ENCODE measurements at regions not wholly inside any gene's neighbourhood (a gene's known extent, or its start where the extent isn't known, plus 50 kb on each side); places are given as distances from the start of the nearest gene placed in this dataset.
"Not testable (repeated sequence)": the region's sequence is repeated elsewhere in the genome, so short reads cannot be mapped to it uniquely, and the experiment has no call there.

DNA sequence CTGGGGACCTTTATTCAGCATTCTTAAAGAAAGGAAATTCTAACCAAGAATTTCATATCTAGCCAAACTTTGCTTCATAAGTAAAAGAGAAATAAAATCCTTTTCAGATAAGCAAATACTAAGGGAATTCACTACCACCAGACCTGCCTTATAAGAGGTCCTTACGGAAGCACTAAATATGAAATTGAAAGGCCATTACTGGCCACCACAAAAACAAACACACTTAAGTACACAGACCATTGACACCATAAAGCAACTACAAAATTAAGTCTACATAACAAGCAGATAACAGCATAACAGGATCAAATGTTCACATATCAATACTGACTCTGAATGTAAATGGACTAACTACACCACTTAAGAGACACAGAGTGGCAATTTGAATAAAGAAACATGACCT is 361.4 kb upstream of the POU5F2 start:
- no peak for DNase-seq (ENCODE audit: low spot score)

DNA sequence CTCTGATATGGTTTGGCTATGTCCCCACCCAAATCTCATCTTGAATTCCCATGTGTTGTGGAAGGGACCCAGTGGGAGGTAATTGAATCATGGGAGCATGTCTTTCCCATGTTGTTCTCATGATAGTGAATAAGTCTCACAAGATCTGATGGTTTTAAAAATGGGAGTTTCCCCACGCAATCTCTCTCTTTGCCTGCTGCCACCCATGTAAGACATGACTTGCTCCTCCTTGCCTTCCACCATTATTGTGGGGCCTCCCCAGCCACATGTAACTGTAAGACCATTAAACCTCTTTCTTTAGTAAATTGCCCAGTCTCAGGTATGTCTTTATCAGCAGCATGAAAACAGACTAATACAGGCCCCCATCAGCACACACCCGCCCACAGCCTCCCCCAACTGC is 356.0 kb upstream of the POU5F2 start:
- DNase-seq (ENCODE audit: low spot score): not testable (repeated sequence)

DNA sequence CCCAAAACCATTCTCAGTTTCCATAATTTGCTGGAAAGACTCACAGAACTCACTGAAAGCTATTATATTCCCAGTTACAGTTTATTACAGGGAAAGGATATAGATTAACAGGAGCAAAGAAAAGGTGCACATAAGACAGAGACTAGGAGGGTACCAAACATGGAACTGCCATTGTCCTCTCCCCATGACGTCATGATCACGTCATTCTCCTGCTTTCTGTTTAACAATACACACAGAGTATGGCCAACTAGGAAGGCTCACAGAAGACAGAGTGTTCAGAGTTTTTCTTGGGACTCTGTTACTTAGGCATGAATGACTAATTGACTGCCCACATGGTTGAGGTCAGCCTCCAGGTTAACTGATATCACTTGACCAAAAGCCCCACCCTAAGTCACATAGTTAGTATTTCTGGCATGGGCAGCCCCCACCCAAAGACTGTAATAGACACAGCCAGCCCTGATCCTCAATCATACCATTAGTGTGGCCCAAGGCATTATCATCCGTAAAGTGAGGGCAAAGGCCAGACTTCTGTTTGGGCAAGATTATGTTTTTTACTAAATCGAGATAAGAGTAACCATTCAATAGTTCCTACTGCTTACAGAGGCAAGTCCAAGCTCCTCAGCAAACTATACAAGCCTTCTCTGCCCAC is 353.5 kb upstream of the POU5F2 start:
- DNase-seq (ENCODE audit: low spot score): no peak

DNA sequence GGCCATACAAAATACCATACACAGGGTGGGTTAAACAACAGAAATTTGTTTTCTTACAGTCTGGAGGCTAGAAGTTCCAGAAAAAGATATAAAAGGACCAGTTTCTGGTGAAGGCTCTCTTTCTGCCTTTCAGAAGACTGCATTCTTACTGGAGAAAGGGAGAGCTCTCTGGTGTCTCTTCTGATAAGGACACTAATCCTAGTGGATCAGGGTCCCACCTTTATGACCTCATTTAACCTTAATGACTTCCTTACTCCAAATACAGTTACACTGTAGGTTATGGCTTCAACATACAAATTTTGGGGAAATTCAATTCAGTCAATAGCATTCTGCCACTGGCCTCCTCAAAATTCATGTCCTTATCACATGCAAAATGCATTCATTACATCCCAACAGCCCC is 351.9 kb upstream of the POU5F2 start:
- no peak for DNase-seq (ENCODE audit: low spot score)

DNA sequence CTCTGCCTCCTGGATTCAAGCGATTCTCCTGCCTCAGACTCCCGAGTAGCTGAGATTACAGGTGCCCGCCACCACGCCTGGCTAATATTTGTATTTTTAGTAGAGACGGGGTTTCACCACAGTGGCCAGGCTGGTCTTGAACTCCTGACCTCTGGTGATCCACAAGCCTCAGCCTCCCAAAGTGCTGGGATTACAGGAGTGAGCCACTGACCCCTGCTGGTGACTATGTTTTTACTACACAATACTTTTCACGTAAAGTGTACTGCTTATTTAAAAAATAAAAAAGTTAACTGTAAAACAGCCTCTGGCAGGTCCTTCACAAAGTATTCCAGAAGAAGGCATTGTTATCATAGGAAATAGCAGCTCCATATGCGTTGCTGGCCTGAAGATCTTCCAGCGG is 345.2 kb upstream of the POU5F2 start:
- DNase-seq (ENCODE audit: low spot score): peak; percentile 9

DNA sequence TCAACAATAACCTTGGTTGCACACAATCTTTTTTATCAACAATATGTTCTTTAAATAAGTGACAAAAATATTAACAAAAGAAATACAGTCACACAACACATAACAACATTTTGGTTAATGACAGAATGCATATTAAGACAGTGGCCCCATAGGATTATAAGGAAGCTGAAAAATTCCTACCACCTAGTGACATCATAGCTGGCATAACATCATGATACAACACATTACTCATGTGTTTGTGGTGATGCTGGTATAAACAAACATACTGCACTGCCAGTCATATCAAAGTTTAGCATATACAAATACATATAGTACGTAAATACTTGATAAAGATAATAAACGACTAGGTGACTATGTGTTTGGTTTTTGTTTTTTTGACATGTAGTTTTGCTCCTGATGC is 344.8 kb upstream of the POU5F2 start:
- DNase-seq (ENCODE audit: low spot score): no peak

DNA sequence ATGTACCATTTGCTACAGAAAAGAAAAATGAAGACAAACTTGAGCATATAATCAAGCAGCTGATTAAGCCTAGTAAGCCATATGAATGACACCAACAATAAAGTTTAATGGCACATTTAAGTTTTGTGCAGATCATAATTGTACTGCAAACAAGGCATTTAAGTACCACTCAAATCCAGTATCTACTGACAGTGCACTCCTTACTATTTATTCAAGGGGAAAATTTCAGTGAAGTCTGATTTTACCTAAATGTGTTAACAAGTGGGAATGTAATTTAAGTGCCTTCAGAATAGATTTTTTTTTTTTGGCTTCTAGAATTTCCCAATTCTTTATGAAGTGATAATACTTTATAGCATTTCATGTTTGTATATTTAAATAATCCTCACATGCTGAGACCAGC is 341.0 kb upstream of the POU5F2 start:
- DNase-seq (ENCODE audit: low spot score): no peak

DNA sequence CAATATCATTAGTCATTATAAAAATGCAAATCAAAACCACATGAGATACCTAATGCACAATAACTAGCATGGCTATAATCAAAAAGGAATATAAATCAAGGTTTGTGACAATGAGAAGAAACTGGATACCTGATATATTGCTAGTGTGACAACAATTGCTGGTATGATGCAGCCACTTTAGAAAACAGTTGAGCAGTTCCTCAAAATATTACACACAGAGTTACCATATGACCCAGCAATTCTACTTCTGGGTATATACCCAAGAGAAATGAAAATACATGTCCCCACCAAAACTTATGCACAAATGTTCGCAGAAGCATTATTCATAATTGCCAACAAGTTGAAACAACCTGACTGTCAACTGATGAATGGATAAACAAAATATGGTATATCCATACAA is 339.7 kb upstream of the POU5F2 start:
- no peak for DNase-seq (ENCODE audit: low spot score)

DNA sequence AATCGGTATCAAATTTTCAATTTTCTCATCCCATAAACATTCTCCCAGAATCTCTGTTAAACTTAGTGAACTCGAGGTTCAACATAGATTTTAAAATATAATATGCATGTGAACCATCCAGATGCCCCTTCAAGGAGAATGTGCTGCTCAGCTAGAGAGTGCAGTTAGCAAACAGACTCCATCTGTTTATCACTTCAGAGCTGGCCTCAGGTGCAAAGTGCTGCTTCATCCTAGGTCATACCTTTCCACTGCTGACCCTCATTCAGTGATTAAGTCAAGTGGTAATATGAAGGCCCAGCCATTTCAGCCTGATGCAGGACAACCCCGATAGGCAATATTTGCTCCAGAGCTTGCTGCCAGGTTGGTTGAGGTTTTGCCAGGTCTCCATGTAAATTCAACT is 339.0 kb upstream of the POU5F2 start:
- DNase-seq (ENCODE audit: low spot score): no peak

DNA sequence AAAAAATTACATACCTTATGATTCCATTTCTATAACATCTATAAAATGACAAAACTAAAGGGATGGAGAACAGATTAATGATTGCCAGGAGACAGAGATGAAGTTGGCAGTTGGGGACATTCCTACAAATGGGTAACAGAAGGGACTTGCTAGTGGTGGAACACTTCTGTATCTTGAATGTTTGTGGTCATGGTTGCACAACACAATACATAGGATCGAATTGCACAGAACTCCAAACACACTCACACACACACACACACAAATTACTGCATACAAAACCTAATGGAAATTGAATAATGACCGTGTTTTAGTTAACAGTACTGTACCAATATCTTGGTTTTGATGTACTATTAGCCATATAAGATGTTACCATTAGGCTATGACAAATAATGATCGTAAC is 330.7 kb upstream of the POU5F2 start:
- no peak for DNase-seq (ENCODE audit: low spot score)

DNA sequence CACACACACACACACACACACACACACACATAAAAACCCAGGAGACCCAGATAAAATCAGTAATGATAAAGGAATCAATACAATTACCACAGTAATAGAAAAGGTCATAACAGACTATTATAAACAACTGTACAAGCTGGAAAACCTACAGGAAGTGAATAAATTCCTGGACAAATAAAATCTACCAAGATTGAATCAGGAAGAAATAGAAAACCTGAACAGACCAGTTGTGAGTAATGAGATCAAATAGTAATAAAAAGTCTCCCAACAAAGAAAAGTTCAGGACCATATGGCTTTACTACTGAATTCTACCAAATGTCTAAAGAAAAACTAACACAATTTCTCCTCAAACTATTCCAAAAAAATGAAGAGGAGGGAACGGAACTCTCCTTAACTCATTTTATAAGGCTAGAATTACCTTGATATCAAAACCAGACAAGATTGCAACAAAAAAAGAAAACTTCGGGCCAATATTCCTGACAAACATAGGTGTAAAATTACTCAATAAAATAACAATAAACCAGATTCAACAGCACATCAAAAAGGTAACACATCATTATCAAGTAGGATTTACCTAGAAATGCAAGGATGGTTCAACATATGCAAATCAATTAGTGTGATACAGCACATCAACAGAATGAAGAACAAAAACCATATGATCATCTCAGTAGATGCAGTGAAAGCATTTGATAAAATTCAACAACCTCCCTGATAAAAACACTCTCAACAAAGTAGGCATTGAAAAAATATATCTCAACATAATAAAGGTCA is 325.2 kb upstream of the POU5F2 start:
- no peak for DNase-seq (ENCODE audit: low spot score)

DNA sequence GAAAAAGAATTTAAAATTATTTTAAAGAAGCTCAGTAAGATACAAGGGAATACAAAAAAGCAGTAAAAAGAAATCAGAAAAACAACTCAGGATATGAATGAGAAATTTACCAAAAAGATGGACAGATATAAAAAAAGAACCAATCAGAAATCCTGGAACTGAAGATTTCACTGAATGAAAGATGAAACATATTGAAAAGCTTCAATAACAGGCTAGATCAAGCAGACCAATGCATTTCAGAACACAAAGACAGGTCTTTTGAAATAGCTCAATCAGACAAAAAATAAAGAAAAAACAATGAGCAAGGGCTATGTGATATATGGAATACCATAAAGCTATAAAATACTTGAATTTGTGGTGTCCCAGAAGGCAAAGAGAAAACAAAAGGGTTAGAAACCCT is 322.6 kb upstream of the POU5F2 start:
- DNase-seq (ENCODE audit: low spot score): no peak

DNA sequence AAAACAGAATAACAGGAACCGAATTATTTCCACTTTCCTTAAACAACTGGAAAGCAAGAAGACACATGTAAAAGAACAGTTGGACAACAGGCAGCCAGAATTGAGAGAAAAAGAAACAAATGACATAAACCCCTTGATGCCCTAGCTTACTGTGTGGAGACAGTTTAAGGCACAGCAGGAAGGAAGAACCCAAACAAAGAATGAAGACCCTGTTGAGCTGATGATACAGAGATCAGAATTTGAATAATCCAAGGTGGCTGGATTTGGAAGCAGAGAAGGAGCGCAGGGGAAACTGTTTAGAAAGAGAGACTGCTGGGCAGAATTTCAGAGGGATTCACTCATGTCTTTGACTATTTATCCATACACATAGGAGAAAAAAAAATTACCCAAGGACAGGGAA is 316.3 kb upstream of the POU5F2 start:
- no peak for DNase-seq (ENCODE audit: low spot score)

DNA sequence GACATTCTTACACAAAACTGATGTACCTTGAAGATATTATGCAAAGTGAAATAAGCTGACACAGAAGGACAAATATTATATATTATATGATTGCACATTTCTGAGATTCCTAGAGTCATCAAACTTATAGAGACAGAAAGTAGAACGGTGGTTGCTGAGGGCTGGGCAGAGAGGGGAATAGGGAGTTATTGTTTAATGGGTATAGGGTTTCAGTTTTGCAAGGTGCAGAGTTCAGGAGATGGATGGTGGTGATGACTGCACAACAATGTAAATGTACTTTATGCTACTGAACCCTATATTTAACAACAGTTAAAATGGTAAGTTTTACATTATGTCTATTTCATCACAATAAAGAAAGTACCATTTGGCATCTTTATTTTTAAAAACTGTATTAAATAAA is 315.8 kb upstream of the POU5F2 start:
- DNase-seq (ENCODE audit: low spot score): no peak

DNA sequence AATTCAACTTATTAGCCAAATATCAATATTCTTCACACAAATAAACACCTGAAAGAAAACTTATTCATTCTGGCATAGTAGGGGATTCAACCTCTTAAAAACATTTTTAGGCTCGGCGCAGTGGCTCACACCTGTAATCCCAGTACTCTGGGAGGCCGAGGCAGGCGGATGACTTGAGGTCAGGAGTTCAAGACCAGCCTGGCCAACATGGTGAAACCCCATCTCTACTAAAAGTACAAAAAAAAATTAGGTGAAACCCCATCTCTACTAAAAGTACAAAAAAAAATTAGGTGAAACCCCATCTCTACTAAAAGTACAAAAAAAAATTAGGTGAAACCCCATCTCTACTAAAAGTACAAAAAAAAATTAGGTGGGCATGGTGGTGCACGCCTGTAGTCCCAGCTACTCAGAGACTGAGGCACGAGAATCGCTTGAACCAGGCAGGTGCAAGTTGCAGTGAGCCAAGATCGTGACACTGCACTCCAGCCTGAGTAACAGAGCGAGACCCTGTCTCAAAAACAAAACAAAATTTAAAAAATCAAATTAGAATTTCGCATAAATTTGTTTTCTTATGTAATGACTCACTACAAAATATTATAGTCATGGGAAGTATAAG is 308.0 kb upstream of the POU5F2 start:
- not testable (repeated sequence) for DNase-seq (ENCODE audit: low spot score)

DNA sequence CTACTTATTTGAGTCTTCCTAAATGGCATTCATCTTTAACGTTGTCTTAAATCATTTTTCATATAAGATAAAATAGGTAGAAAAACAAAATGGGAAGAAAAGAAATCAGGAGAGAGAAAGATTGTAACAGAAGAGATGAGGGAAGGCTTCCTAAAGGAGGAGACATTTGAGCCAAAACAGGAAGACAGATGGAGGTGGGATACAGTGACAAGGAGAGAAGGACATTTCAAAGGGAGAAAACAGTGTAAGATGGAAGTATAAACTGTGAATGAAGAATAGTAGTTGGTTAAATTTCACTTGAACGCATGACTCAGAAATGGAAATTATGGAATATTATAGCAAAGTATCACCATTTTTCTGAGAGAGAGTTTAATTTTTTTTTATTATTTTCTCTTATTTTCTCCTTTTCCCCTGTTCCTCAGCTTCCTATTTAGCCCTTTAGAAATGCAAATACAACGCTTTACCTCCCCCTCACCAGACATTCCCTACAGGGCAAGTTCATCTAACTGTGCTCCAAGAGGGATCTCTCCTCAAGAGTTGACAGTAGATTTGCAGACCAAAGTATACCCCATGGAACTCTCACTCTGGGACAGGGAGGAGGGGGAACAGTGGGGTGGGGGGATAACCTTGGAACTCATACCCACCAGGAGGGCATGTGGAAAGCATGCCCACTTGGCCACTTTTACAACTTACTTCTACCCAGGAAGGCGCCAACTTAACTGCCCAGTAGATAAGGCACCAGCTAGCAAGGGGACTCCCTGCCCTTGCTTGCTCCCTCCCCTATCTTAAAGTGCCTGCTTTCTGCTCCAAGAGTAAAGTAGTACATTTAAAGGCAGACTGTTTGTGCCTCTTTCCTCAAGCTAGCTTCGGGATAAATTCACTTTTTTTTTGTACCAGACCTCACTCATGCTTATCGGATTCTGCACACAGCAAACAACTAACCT is 304.7 kb upstream of the POU5F2 start:
- DNase-seq (ENCODE audit: low spot score): no peak

DNA sequence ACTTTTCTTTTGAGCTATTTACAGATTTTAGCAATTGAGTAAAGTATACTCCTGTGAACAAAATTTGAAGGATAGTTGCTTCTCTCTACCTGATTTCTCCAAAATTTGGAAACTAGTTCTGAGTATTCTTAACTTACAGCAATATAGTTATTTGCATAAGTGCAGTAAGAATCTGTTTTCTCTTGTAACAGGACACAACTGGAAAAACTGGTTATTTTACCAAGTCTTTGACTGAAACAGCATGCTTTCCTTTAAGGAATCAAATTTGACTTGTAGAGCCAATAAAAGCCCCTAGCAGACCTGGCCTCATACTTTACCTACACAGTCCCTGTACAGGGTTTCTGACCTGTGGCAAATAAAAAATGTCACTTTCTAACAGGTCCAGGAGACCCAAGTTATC is 301.9 kb upstream of the POU5F2 start:
- no peak for DNase-seq (ENCODE audit: low spot score)

DNA sequence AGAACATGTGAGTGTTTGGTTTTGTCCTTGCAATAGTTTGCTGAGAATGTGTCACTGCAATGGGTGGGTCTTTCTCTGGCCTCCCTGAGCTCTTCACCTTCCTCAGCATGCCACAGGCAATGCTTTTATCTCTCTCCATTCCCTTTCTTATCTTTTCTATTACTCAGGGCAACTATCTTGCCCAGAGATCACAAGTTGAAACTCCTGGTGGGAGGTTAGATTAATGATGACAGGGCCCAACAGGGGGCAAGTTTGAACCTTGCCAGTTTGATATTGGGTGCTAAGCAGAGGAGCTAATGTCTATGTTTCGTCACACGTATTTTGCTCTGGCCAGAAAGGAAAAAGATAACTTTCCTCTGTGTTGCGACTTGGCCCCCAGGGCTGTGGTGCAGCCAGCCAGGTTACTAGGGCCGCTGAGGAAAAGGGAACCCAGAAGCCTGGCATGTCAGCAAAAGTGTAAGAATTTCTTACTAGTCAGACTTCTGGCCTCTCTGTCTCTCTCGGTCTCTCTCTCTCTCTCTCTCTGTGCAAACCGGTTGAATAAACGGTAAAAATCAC is 299.3 kb upstream of the POU5F2 start:
- no peak for DNase-seq (ENCODE audit: low spot score)

DNA sequence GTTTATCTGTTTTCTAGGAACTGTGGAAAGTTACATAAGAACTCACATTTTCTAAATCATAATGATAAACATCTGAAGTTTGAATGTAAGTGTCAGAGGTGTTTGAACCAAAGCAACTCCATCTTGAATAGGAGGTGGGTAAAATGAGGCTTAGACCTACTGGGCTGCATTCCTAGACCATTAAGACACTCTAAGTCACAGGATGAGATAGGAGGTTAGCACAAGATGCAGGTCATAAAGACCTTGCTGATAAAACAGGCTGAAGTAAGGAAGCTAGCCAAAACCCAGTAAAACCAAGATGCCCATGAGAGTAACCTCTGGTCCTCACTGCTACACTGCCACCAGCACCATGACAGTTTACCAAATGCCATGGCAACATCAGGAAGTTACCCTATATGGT is 297.7 kb upstream of the POU5F2 start:
- no peak for DNase-seq (ENCODE audit: low spot score)

DNA sequence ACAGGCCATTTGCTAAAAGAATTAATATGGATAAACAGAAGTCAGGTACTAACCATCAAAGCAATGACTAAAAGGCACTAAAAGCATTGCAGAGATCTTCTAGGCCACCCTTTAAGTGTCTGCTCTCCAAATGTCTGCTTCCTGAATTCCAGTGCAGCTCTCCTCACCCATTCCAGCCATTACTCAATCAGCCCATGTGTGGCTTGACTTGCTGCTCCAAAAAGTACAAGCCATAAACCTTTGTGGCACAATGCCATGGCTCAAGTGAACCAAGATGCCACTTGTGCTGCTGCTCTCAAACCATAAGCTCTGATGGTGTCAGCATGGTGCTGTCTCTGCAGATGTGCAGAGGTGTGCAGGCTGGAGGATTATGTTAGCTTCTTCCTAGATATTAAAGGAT is 290.2 kb upstream of the POU5F2 start:
- no peak for DNase-seq (ENCODE audit: low spot score)

DNA sequence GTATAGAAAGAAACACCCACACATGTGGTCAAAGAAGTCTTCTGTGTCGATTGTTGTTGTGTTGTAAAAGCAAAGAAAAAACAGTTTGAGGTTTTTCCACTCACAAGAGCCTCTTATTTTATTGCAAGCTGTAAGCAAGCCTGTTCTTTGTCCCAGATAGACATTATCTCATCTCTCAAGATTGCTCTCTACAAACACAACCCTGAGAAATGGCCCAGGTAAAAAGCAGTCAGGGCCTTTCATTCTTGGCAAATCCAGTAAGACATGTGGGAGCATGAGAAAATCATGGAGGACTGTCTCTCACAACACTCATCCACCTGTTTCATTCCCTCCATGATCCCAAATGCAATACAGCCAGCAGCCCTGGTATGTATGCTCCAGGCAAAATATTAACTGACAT is 286.6 kb upstream of the POU5F2 start:
- no peak for DNase-seq (ENCODE audit: low spot score)

DNA sequence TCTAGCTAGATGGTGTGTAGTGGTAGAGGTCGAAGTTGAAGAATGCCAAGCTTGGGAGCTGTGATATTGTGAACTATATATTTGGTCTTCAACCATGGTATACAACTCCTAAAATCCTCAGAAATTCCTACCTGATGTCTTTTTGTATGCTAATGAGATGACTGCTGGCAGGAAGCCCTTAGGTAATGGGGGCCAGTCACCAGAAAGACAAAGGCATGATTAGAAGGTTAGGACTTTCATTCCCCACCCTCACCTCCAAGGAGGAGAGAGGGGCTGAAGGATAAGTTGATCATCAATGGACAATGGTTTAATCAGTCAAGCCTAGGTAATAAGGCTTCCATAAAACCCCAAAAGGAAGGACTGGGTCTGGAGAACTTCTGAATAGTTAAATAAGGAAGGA is 285.7 kb upstream of the POU5F2 start:
- no peak for DNase-seq (ENCODE audit: low spot score)

All from NAMALWA (cell line).